ENCODE measurements at regions not wholly inside any gene's neighbourhood (a gene's known extent, or its start where the extent isn't known, plus 50 kb on each side); places are given as distances from the start of the nearest gene placed in this dataset.
"Not testable (repeated sequence)": the region's sequence is repeated elsewhere in the genome, so short reads cannot be mapped to it uniquely, and the experiment has no call there.

- TF ChIP-seq CTCF (IDR thresholded peaks at IDR 0.05; ENCODE audit: insufficient read depth, low read depth, low read length); EZH2 (IDR thresholded peaks at IDR 0.05; ENCODE audit: insufficient read depth, low read length): not testable (repeated sequence)
Observed at GRCh38 chr16:88136939-88137338, 185.7 kb downstream of the BANP start.
